ENCODE measurements at regions not wholly inside any gene's neighbourhood (a gene's known extent, or its start where the extent isn't known, plus 50 kb on each side); places are given as distances from the start of the nearest gene placed in this dataset.

DNA sequence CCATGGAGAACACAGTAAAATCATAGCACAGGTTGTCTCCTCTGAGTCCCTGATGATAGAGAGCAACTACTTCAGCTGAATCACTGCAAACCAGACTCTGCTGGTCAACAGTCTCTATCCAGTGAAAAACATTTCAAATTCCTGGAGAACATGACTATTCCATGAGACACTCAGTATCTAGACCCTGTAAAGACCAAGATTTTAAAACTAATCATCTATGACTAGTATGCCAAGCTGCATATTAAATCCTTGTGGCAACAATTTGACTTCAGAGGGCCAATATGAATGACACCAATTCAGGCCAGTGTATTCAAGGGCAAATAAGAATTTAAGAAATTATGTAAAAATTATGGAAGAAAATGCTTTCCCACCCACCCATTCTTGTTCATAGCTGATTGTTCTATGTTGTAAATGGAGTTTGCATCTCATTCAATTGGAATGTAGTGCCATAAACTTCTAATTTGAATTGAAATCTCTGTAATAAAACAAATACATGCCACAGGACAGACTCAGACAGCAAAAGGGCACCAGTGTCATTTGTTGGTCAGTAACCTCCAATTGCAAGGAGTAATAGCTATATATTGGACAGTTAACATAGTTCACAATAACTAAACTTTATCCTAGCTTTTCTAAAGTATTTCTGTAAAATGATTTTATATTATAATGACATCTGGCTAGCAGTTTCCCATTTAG, 80.1 kb upstream of the LPAR1 start:
- TF ChIP-seq, protein P1, sequence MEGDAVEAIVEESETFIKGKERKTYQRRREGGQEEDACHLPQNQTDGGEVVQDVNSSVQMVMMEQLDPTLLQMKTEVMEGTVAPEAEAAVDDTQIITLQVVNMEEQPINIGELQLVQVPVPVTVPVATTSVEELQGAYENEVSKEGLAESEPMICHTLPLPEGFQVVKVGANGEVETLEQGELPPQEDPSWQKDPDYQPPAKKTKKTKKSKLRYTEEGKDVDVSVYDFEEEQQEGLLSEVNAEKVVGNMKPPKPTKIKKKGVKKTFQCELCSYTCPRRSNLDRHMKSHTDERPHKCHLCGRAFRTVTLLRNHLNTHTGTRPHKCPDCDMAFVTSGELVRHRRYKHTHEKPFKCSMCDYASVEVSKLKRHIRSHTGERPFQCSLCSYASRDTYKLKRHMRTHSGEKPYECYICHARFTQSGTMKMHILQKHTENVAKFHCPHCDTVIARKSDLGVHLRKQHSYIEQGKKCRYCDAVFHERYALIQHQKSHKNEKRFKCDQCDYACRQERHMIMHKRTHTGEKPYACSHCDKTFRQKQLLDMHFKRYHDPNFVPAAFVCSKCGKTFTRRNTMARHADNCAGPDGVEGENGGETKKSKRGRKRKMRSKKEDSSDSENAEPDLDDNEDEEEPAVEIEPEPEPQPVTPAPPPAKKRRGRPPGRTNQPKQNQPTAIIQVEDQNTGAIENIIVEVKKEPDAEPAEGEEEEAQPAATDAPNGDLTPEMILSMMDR (conservative IDR thresholded peaks at IDR 0.05; ENCODE audit: low read depth, low read length): no peak
- TF ChIP-seq MXI1 (IDR thresholded peaks at IDR 0.05; ENCODE audit: borderline replicate concordance, low read depth, low read length): no peak
- no peak for TF ChIP-seq SMC3 (IDR thresholded peaks at IDR 0.05; ENCODE audit: low read depth, low read length)
- TF ChIP-seq POLR2A (IDR thresholded peaks at IDR 0.05; ENCODE audit: low read depth, low read length): no peak

All from IMR-90 (cell line).